Natural killer cell (primary cell): ENCODE measurements at regions not wholly inside any gene's neighbourhood (a gene's known extent, or its start where the extent isn't known, plus 50 kb on each side); places are given as distances from the start of the nearest gene placed in this dataset.
"Not testable (repeated sequence)": the region's sequence is repeated elsewhere in the genome, so short reads cannot be mapped to it uniquely, and the experiment has no call there.

Source experiments
- ATAC-seq, 3 donors: fragments of 150-1000 bp in 2 of 3; fragments of 200-7000 bp in 1 of 3; cut with Tn5 transposase; 1 replicate in 1 of 3; 2 replicates in 2 of 3; pipeline ENCODE4 v1.10.0; 2021; ENCODE audit warnings: mild to moderate bottlenecking in 2 of 3, moderate library complexity in 2 of 3
- DNase-seq, 2 donors: peaks; one replicate each; pipeline versions ENCODE4 v3.0.0 to v3.0.0-alpha.2; 2013 to 2021; ENCODE audit warnings: mixed read lengths in 1 of 2
- H3K27ac ChIP-seq: one replicate; pipeline ENCODE4 v1.5.1; 2013; ENCODE audit warnings: mild to moderate bottlenecking, low read length
- H3K27me3 ChIP-seq: one replicate; pipeline ENCODE4 v1.6.1; 2013; ENCODE audit warnings: low read length; ENCODE audit not compliant: control insufficient read depth, insufficient read depth
- H3K36me3 ChIP-seq: one replicate; pipeline ENCODE4 v1.6.1; 2013; ENCODE audit warnings: low read length; ENCODE audit not compliant: control insufficient read depth, insufficient read depth
- H3K4me1 ChIP-seq: one replicate; pipeline ENCODE4 v1.6.1; 2013; ENCODE audit warnings: low read length; ENCODE audit not compliant: control insufficient read depth, insufficient read depth
- H3K4me3 ChIP-seq: one replicate; pipeline ENCODE4 v1.5.1; 2013; ENCODE audit warnings: low read length
- H3K9me3 ChIP-seq: one replicate; pipeline ENCODE4 v1.6.1; 2013; ENCODE audit warnings: low read length; ENCODE audit not compliant: control insufficient read depth, insufficient read depth
- H3K27ac Mint-ChIP-seq, 2 donors: one replicate each; pipeline ENCODE4 v1.8.0; 2022; ENCODE audit warnings: mild to moderate bottlenecking in 2 of 2, mixed read lengths in 2 of 2, moderate library complexity in 1 of 2
- H3K27me3 Mint-ChIP-seq, 2 donors: one replicate each; pipeline ENCODE4 v1.8.0; 2022; ENCODE audit warnings: low read depth in 2 of 2, mixed read lengths in 2 of 2
- H3K36me3 Mint-ChIP-seq: one replicate; pipeline ENCODE4 v1.8.0; 2022; ENCODE audit warnings: mixed read lengths
- H3K4me1 Mint-ChIP-seq, 2 donors: one replicate each; pipeline ENCODE4 v1.8.0; 2022; ENCODE audit warnings: mixed read lengths in 2 of 2
- H3K4me3 Mint-ChIP-seq: one replicate; pipeline ENCODE4 v1.8.0; 2022; ENCODE audit warnings: mild to moderate bottlenecking, moderate library complexity, mixed read lengths
- H3K9me3 Mint-ChIP-seq, 2 donors: one replicate each; pipeline ENCODE4 v1.8.0; 2022; ENCODE audit warnings: mixed read lengths in 2 of 2
- WGBS: methylation state at CpG from one replicate; pipeline ENCODE4 v1.1.7; 2013; ENCODE audit warnings: missing lambda C conversion rate; ENCODE audit not compliant: insufficient coverage; 5-methylcytosine and 5-hydroxymethylcytosine counted together
- intact Hi-C: fragments of 100-400 bp; cut with micrococcal nuclease; formaldehyde crosslinking; loops from one replicate; pipeline ENCODE4 v1.14.2; 2022
- TF ChIP-seq, protein P1 (sequence below): fragments of 200-600 bp; IDR thresholded peaks from one replicate; pipeline ENCODE4 v1.8.0; 2022; ENCODE audit warnings: antibody characterized with exemption

GRCh38 chrX:102847362-102847761 is 89.7 kb upstream of the RAB40AL start:
- ATAC-seq, result no peak
- Mint-ChIP-seq H3K27me3 (no peaks in the 10 kb centered on the region), H3K27ac (no peak overlapping the region), H3K9me3 (no peaks in the 10 kb centered on the region), H3K4me1 (no peaks in the 10 kb centered on the region), H3K4me3 (no peak overlapping the region), H3K36me3 (no peaks in the 10 kb centered on the region)
- TF ChIP-seq, protein P1, sequence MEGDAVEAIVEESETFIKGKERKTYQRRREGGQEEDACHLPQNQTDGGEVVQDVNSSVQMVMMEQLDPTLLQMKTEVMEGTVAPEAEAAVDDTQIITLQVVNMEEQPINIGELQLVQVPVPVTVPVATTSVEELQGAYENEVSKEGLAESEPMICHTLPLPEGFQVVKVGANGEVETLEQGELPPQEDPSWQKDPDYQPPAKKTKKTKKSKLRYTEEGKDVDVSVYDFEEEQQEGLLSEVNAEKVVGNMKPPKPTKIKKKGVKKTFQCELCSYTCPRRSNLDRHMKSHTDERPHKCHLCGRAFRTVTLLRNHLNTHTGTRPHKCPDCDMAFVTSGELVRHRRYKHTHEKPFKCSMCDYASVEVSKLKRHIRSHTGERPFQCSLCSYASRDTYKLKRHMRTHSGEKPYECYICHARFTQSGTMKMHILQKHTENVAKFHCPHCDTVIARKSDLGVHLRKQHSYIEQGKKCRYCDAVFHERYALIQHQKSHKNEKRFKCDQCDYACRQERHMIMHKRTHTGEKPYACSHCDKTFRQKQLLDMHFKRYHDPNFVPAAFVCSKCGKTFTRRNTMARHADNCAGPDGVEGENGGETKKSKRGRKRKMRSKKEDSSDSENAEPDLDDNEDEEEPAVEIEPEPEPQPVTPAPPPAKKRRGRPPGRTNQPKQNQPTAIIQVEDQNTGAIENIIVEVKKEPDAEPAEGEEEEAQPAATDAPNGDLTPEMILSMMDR, result no peak
- DNase-seq, result no peak
- WGBS, result no CpG with 5 or more reads among the region's 2 CpGs
- Histone ChIP-seq H3K4me1 (no peaks in the 10 kb centered on the region), H3K36me3 (no peaks in the 10 kb centered on the region), H3K27ac (no peak overlapping the region), H3K4me3 (no peak overlapping the region), H3K9me3 (no peaks in the 10 kb centered on the region), H3K27me3 (no peaks in the 10 kb centered on the region)
- intact Hi-C loops, result no loop called here

- H3K27me3 Mint-ChIP-seq, result no peaks in the 10 kb centered on the region
- DNase-seq (no peak), ATAC-seq (no peak)
- Histone ChIP-seq H3K4me1 (no peaks in the 10 kb centered on the region), H3K4me3 (no peak overlapping the region), H3K9me3 (no peaks in the 10 kb centered on the region), H3K27me3 (no peaks in the 10 kb centered on the region), H3K27ac (no peak overlapping the region), H3K36me3 (no peaks in the 10 kb centered on the region)
- no peaks in the 10 kb centered on the region for H3K4me1 Mint-ChIP-seq
- H3K27ac Mint-ChIP-seq, result no peak overlapping the region
- H3K36me3 Mint-ChIP-seq, result no peaks in the 10 kb centered on the region
- no peaks in the 10 kb centered on the region for H3K9me3 Mint-ChIP-seq
- TF ChIP-seq, protein P1, result no peak
- no peak overlapping the region for H3K4me3 Mint-ChIP-seq
- intact Hi-C loops, result no loop called here
- no CpG with 5 or more reads among the region's 1 CpG for WGBS
These were observed 87.7 kb upstream of the RAB40AL start for GRCh38 chrX:102849396-102849795.

- H3K27ac ChIP-seq, H3K4me3 ChIP-seq, intact Hi-C loops, H3K4me1 ChIP-seq, H3K27me3 Mint-ChIP-seq, H3K9me3 ChIP-seq, H3K27me3 ChIP-seq, H3K9me3 Mint-ChIP-seq, H3K27ac Mint-ChIP-seq, H3K36me3 Mint-ChIP-seq, ATAC-seq, DNase-seq, H3K36me3 ChIP-seq, H3K4me1 Mint-ChIP-seq, H3K4me3 Mint-ChIP-seq: not testable (repeated sequence)
- WGBS, result 97% methylated on average over 6 of the region's 8 CpGs
These were observed 78.1 kb upstream of the RAB40AL start for GRCh38 chrX:102858826-102859549.

DNA sequence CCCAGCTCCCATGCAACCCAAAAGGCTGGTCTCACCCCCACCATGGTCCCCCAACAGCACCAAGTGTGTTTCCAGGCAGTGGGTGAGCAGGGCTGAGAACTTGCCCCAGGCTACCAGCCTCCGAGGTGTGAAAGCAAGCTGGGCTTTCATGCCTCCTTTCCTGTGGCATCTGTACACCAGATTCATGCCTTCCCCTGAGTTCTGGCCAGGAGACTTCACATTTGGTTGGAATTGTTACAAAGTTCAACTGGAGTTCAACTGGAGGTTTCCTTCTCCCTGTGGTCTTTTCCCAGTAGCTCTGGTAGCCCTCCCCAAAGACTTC is 77.6 kb upstream of the RAB40AL start:
- intact Hi-C loops, result no loop called here
- WGBS, result 100% methylated on average over 1 of the region's 1 CpG
- Mint-ChIP-seq H3K4me1 (no peaks in the 10 kb centered on the region), H3K4me3 (no peak overlapping the region), H3K27ac (no peak overlapping the region), H3K27me3 (no peaks in the 10 kb centered on the region), H3K36me3 (no peaks in the 10 kb centered on the region), H3K9me3 (no peaks in the 10 kb centered on the region)
- Histone ChIP-seq H3K36me3 (no peaks in the 10 kb centered on the region), H3K27me3 (no peaks in the 10 kb centered on the region), H3K4me1 (no peaks in the 10 kb centered on the region), H3K9me3 (no peaks in the 10 kb centered on the region), H3K27ac (no peak overlapping the region), H3K4me3 (no peak overlapping the region)
- ATAC-seq (no peak), DNase-seq (no peak)
- TF ChIP-seq, protein P1, result no peak
